ENCODE measurements at regions not wholly inside any gene's neighbourhood (a gene's known extent, or its start where the extent isn't known, plus 50 kb on each side); places are given as distances from the start of the nearest gene placed in this dataset.
"Not testable (repeated sequence)": the region's sequence is repeated elsewhere in the genome, so short reads cannot be mapped to it uniquely, and the experiment has no call there.

DNA sequence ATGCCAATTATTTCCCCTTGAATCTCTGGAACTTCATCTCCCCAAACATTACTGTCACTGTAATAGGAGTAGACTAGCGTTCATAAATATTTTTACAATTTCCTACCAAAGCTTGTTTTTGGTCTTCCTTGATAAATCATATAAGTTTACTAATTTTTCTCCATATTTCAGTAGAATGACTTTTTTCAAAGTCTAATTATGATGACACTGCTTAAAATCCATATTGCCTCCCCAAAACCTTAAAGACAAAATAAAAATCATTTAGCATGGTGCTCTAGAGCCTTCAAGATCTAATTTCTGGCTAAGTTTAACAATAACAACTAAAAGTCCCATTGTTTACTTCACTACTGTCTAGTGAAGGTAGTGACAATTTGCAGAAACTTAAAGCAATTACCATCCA is 474.2 kb upstream of the CHRM3 start:
- no peak for TF ChIP-seq Cebpa-rat (IDR thresholded peaks at IDR 0.05)
- Histone ChIP-seq H3K4me2 (no peak overlapping the region), H4K20me1 (no peaks in the 10 kb centered on the region), H3K27me3 (no peaks in the 10 kb centered on the region), H3K9me3 (no peaks in the 10 kb centered on the region), H3K4me3 (no peak overlapping the region), H3K27ac (no peak overlapping the region), H3K36me3 (no peaks in the 10 kb centered on the region), H3K9ac (no peak overlapping the region), H3K4me1 (no peaks in the 10 kb centered on the region)

GRCh38 chr1:238902752-238903151 is 483.6 kb upstream of the CHRM3 start:
- H3K27ac ChIP-seq, H4K20me1 ChIP-seq, H3K4me1 ChIP-seq, H3K27me3 ChIP-seq, H3K4me3 ChIP-seq, H3K36me3 ChIP-seq, H3K9ac ChIP-seq, H3K9me3 ChIP-seq, H3K4me2 ChIP-seq: not testable (repeated sequence)

DNA sequence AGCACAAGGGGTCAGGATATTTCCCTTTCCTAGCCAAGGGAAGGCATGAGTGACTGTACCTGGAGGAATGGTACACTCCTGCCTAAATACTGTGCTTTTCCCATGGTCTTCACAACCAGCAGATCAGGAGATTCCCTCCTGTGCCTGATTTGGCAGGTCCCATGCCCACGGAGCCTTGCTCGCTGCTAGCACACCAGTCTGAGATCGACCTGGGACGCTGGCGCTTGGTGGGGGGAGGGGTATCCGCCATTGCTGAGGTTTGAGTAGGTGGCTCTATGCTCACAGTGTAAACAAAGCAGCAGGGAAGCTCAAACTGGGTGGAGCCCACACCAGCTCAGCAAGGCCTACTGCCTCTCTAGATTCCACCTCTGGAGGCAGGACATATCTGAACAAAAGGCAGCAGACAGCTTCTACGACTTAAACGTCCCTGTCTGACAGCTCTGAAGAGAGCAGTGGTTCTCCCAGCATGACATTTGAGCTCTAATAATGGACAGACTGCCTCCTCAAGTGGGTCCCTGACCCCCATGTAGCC is 486.0 kb upstream of the CHRM3 start:
- Histone ChIP-seq H3K4me1 (no peaks in the 10 kb centered on the region), H3K9ac (no peak overlapping the region), H3K36me3 (no peaks in the 10 kb centered on the region), H4K20me1 (no peaks in the 10 kb centered on the region), H3K27me3 (no peaks in the 10 kb centered on the region), H3K4me2 (no peak overlapping the region), H3K9me3 (no peaks in the 10 kb centered on the region), H3K27ac (no peak overlapping the region), H3K4me3 (no peak overlapping the region)
- TF ChIP-seq Cebpa-rat (IDR thresholded peaks at IDR 0.05), result no peak

DNA sequence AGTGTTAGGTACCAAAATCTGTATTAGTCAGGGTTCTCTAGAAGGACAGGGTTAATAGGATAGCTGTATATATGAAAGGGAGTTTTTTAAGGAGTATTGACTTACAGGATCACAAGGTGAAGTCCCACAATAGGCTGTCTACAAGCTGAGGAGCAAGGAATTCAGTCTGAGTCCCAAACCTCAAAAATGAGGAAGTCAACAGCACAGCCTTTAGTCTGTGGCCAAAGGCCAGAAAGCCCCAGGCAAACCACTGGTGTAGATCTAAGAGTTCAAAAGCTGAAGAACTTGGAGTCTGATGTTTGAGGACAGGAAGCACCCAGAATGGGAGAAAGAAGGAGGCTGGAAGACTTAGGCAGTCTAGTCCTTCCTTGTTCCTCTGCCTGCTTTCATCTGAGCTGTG is 487.5 kb upstream of the CHRM3 start:
- no peak overlapping the region for H3K27ac ChIP-seq
- no peaks in the 10 kb centered on the region for H3K4me1 ChIP-seq
- no peak overlapping the region for H3K9ac ChIP-seq

GRCh38 chr1:238895911-238896310 is 490.5 kb upstream of the CHRM3 start:
- no peak for TF ChIP-seq Cebpa-rat (IDR thresholded peaks at IDR 0.05)
- no peaks in the 10 kb centered on the region for H3K4me1 ChIP-seq
- H3K4me2 ChIP-seq, result no peak overlapping the region
- H3K27me3 ChIP-seq, result no peaks in the 10 kb centered on the region
- H3K27ac ChIP-seq, result no peak overlapping the region
- H3K9me3 ChIP-seq, result no peaks in the 10 kb centered on the region
- H3K9ac ChIP-seq, result no peak overlapping the region
- H4K20me1 ChIP-seq, result no peaks in the 10 kb centered on the region
- H3K4me3 ChIP-seq, result no peak overlapping the region
- no peaks in the 10 kb centered on the region for H3K36me3 ChIP-seq

More for the DNA sequence above, 487.5 kb upstream of the CHRM3 start:
- H3K9me3 ChIP-seq, result no peaks in the 10 kb centered on the region
- no peaks in the 10 kb centered on the region for H4K20me1 ChIP-seq
- H3K27me3 ChIP-seq, result no peaks in the 10 kb centered on the region
- no peaks in the 10 kb centered on the region for H3K36me3 ChIP-seq
- no peak overlapping the region for H3K4me2 ChIP-seq
- no peak overlapping the region for H3K4me3 ChIP-seq
- TF ChIP-seq Cebpa-rat (IDR thresholded peaks at IDR 0.05), result no peak

DNA sequence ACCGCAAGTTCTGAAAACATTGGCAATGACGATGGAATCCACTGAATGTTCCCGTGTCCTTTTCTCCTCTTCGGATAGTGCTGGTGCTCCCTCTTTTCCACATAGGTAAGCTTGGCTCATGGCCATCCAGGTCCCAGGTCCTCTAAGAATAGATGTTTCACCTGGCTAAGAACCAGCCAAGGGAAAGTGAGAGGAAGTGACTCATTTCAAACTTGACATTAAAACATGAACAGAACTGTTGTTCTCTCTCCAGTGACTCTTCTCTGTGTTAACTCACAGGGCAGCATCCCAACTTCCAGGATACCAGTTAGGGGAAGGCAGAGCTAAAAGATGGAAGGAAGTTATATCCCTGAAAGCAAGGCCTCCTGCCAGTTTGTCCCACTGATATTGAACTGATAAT is 493.8 kb upstream of the CHRM3 start:
- Histone ChIP-seq H3K4me3 (no peak overlapping the region), H3K4me1 (no peaks in the 10 kb centered on the region), H3K9me3 (no peaks in the 10 kb centered on the region), H4K20me1 (no peaks in the 10 kb centered on the region), H3K27ac (no peak overlapping the region), H3K9ac (no peak overlapping the region), H3K36me3 (no peaks in the 10 kb centered on the region), H3K27me3 (no peaks in the 10 kb centered on the region), H3K4me2 (no peak overlapping the region)
- TF ChIP-seq Cebpa-rat (IDR thresholded peaks at IDR 0.05), result no peak

- no peaks in the 10 kb centered on the region for H3K36me3 ChIP-seq
- no peak for TF ChIP-seq Cebpa-rat (IDR thresholded peaks at IDR 0.05)
- H3K9me3 ChIP-seq, result no peaks in the 10 kb centered on the region
- no peak overlapping the region for H3K4me2 ChIP-seq
- no peaks in the 10 kb centered on the region for H3K4me1 ChIP-seq
- no peak overlapping the region for H3K27ac ChIP-seq
- H3K27me3 ChIP-seq, result no peaks in the 10 kb centered on the region
- no peak overlapping the region for H3K4me3 ChIP-seq
- H4K20me1 ChIP-seq, result no peaks in the 10 kb centered on the region
- H3K9ac ChIP-seq, result no peak overlapping the region
These were observed 524.9 kb upstream of the CHRM3 start for GRCh38 chr1:238861342-238862066.

GRCh38 chr1:238833919-238834318 is 552.4 kb upstream of the CHRM3 start:
- no peak overlapping the region for H3K27ac ChIP-seq
- H3K9ac ChIP-seq, result no peak overlapping the region
- peaks cover 36% of the 10 kb centered on the region for H3K9me3 ChIP-seq
- H3K4me2 ChIP-seq, result no peak overlapping the region
- no peaks in the 10 kb centered on the region for H3K4me1 ChIP-seq
- TF ChIP-seq Cebpa-rat (IDR thresholded peaks at IDR 0.05), result no peak
- no peaks in the 10 kb centered on the region for H3K27me3 ChIP-seq
- no peaks in the 10 kb centered on the region for H4K20me1 ChIP-seq
- H3K36me3 ChIP-seq, result no peaks in the 10 kb centered on the region
- no peak overlapping the region for H3K4me3 ChIP-seq

- no peaks in the 10 kb centered on the region for H3K36me3 ChIP-seq
- no peaks in the 10 kb centered on the region for H3K27me3 ChIP-seq
- no peaks in the 10 kb centered on the region for H3K4me1 ChIP-seq
- peaks cover 36% of the 10 kb centered on the region for H3K9me3 ChIP-seq
- H4K20me1 ChIP-seq, result no peaks in the 10 kb centered on the region
- H3K9ac ChIP-seq, result no peak overlapping the region
- TF ChIP-seq Cebpa-rat (IDR thresholded peaks at IDR 0.05), result no peak
- no peak overlapping the region for H3K4me2 ChIP-seq
- no peak overlapping the region for H3K27ac ChIP-seq
- no peak overlapping the region for H3K4me3 ChIP-seq
These were observed 554.3 kb upstream of the CHRM3 start for GRCh38 chr1:238832106-238832505.

- H3K4me3 ChIP-seq, result no peak overlapping the region
- H4K20me1 ChIP-seq, result no peaks in the 10 kb centered on the region
- no peak overlapping the region for H3K4me2 ChIP-seq
- no peak for TF ChIP-seq Cebpa-rat (IDR thresholded peaks at IDR 0.05)
- H3K4me1 ChIP-seq, result no peaks in the 10 kb centered on the region
- H3K36me3 ChIP-seq, result no peaks in the 10 kb centered on the region
- peaks cover 36% of the 10 kb centered on the region for H3K9me3 ChIP-seq
- no peak overlapping the region for H3K9ac ChIP-seq
- H3K27me3 ChIP-seq, result no peaks in the 10 kb centered on the region
- H3K27ac ChIP-seq, result no peak overlapping the region
These were observed 556.2 kb upstream of the CHRM3 start for GRCh38 chr1:238830036-238830611.

All from BLaER1 (cell line).